Endometrium (tissue), 2 donors: ENCODE measurements at regions not wholly inside any gene's neighbourhood (a gene's known extent, or its start where the extent isn't known, plus 50 kb on each side); places are given as distances from the start of the nearest gene placed in this dataset.

ENCODE experiments used
- FAIRE-seq: peaks from 2 replicates; lab custom pipeline; 2012; peaks lifted over from hg19 to GRCh38; lab: Jason Lieb, UNC
- donor health status: control.
- donor health status: control.

- no peak for FAIRE-seq
These were observed 62.9 kb upstream of the APCDD1 start for GRCh38 chr18:10391506-10391905.

- no peak for FAIRE-seq
These were observed 57.4 kb upstream of the APCDD1 start for GRCh38 chr18:10397004-10397403.

DNA sequence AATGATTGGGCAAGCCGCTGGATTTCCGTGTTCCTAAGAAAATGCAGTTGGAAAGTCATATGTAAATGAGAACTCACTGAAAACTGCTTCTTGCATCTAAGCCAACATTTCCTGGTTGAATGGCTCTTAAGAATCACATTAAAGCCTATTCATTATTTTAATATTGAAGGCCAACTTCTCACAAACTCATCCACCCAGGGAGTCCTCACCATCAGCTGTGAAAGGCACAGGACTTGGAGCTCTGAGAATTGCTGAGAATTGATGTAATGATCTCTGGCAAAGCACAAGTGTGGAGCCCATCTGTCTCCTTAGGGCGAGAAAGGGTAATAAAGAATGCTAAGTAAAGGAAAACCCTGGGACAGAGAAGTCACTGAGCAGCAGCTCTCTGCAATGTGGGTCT is 55.9 kb upstream of the APCDD1 start:
- FAIRE-seq = no peak

GRCh38 chr18:10399465-10399864 is 55.0 kb upstream of the APCDD1 start:
- FAIRE-seq = no peak

DNA sequence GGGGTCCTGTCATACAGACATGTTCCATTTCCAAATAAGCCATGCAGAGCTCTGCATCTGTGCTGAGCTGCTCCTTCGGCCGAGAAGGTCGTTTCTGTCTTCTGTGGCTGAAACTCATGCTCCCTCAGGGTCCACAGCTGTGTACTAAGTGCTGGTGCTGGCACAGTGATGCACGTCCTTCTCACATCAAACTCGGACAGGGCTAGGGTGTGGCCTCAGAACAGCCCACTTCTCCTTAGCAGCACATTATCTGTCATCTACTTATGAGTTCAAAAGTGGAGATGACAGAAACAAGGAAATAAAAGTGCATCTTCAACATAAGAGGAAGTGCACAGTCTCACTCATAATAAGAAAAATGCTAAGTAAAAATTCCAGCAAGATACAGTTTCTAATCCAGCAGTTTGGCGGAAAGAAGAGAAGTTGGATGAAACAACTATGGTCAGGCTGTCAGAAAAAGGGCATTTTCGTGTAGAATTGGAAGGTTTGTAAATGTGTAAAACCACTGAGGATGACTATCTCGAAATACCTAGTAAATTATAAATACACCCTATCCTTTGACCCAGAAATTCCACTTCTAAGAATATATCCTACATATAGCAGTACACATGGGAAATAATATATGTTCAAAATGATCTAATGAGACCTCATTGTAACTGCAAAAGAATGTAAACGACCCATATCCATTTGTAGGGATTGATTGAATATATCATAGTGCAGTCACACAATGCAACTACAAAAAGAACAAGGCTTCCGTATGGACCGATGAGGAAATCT is 53.7 kb upstream of the APCDD1 start:
- no peak for FAIRE-seq

- no peak for FAIRE-seq
These were observed 52.9 kb upstream of the APCDD1 start for GRCh38 chr18:10401521-10401920.

GRCh38 chr18:10401930-10402329 is 52.5 kb upstream of the APCDD1 start:
- no peak for FAIRE-seq

DNA sequence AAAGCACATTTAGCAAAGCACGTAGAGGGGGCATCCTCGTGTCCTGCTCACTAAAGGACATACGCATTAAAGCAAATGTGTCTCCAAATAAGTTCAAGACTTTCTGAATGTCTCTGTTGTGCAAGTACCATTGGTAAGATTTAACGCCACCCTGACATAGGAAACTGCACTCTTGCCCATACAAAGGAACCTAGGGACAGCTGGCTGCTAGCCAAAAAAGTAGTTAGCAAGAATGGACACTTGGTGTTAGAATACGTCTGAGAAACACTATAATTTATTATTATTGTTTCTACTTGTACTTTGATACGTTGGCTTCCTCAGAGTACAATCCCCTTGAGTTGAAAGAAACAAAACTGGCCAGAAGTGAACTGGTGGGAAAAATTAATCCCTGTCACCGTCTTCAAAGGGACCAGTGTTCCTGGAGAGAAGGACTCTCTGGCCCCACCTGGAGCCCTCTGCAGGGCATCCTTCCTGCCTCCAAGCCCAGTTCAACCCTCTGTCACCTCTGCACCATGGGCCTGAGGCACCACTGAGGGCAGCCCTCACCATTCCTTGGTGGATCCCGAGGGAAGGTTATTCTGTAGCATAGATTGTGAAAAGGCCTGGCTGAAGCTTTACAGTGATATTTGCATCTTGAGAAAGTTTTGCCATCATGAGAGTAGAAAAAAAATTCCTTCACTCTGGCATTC is 51.4 kb upstream of the APCDD1 start:
- FAIRE-seq = no peak

GRCh38 chr18:10403708-10404107 is 50.7 kb upstream of the APCDD1 start:
- FAIRE-seq = no peak

DNA sequence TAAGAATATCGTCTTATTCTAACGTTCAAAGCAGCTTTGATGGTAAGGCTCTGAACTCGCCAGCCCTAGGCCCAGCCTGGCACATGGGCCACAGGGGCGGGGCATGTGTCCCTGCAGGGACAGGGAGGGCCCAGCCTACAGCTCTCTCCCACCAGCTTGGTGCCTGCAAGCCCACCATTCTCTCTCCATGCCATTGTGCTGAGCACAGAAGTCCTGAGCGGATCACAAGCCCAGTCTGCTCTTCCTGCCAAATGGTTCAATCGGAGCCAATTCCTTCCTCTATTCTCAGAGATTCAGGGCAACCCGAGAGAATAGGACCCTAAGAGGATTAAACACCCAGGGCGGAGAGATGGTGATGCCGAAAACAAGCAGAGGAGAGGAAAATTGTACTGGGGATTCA is 50.3 kb upstream of the APCDD1 start:
- no peak for FAIRE-seq
